ENCODE measurements at regions not wholly inside any gene's neighbourhood (a gene's known extent, or its start where the extent isn't known, plus 50 kb on each side); places are given as distances from the start of the nearest gene placed in this dataset.

DNA sequence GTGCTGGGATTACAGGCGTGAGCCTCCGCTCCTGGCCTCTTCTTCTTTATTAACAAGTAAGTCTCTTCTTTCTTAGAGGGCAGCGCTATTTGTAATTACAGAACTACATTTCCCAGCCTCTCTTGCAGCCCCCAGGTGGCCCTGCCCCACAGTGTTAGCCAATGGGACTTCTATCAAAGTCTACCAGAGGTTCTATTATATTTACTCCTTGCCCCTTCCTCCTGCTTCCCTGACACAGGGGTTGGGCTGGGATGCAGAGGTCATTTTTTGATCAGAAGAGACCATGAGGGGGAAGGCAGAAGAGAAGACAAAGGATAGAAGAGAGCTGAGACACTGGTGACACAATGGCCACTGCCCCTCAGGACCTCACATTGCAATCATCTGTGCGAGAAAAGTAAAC is 224.2 kb downstream of the SYK start:
- no peak for DNase-seq

- no peak for DNase-seq
These were observed 224.6 kb downstream of the SYK start for GRCh38 chr9:91026266-91026665.

DNA sequence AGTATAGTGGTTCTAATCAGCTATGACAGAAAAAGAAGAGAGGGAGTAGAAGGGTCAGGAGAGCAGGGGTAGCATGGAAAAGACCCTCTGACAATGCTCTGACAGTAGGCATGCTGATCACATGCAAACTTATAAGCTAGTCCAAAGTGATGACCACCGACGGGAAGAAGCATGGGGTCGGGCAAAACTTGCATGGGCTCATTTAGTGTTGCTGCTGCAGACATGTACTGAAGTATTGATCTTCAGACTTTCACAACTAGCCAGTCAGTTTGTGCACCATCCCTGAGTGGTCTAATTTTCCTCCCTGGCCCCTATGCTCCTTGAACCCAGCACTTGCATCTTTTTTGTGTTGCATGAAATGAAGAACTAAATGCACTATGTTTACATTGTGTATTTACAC is 225.4 kb downstream of the SYK start:
- DNase-seq, result no peak

DNA sequence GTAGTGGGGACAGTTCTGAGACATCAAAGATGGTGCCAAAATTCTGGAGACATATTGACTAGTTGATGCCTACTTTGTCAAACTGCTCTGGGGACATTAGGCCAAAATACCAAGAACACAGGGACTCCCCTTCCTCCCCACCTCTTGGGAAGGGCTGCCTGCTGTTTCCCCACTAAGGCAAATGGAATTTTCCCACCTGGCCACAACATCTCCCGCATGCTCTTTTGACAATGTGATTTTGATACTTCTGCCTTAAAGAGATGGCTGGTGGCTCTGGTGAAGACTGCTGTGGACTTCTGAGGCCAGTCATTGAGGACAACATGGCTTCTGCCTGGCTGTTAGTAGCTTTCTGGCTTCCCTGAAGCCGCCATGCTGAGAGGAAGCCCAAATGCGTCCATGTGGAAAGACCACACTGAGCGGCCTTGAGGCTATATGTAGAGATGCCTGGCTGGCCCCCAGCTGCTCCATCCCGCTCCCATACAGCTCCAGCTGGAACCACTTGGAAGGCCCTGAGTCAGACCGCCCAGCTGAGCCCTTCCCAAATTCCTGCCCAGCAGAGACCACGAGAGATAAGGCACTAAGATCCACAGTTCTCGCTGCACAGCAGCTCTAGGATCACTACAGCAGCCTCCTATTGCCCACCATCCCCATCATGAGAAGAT is 226.7 kb downstream of the SYK start:
- DNase-seq, result no peak

- DNase-seq, result no peak
These were observed 228.2 kb downstream of the SYK start for GRCh38 chr9:91029650-91030361.

DNA sequence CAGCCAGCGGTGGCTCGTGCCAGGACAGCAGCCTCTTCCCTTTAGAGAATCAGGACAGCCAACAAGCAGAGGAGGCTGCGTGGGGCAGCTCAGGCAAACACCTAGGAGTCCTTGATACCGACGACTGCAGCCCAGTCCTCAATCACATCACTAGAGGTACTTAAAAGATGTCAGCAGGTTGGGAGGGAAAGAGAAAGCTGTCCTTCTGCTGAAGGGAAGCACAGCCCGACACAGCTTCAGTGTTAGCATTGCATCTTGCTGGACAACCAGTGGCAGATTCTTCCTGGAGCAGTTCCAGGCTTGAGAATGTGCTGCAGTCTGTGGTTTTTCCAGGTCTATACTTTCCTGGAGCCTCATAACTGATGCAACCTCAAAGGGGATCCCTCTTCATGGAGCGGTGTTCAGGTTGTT is 230.5 kb downstream of the SYK start:
- DNase-seq, result no peak

DNA sequence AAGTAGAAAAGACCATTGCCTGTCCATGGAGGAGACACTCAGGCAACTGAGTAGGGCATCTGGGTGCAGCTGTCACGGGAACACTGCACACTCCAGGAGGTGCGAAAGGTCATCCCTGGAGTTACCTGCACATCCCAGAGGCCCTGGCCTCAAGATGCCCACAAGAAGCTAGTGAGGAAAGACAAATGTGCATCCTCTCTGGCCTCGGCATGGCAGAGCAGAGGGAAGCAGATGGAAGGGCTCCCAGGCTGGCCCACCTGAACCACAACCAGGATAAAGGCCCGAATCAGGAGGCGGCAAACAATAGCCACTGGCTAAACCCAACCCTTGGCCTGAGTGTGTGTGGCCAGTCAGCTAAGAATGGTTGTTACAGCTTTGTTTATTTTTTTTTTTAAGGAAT is 231.7 kb downstream of the SYK start:
- no peak for DNase-seq

DNA sequence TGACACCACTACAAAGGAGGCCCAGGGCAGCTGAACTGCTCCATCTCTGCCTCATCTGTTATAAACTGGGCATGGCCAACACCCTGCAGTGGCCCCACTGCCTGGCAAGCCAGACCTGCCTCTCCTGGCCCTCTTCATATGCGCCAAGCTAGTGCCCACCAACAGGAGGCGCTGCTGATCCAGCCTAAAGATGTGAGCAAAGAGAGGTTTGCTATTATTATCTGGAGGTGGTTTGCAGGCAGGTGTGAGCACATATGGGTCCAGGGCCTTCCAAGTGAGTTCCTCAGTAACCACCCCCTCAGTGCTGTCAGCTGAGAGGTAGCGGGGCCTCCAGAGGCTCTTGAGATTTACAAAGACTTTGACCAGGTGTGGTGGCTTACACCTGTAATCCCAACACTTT is 232.2 kb downstream of the SYK start:
- DNase-seq, result no peak

DNA sequence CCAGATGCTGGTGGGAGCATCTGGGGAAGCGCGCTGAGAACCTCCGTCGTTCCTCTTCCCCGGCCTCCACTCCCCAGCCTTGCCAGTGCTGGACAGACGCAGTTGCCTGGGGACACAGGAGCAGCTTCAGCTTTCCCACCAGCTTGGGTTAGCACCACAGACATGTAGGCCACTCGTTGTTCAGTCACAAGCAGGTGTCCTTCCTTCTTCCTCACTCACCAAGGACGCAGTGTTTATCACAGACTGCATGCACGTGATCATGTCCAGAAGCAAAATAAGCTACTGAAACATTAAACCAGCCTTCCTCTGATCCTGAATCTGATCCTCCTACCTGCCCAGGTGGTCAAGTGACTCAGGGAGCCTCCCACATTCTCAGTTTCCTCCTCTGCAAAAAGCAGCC is 232.9 kb downstream of the SYK start:
- no peak for DNase-seq

DNA sequence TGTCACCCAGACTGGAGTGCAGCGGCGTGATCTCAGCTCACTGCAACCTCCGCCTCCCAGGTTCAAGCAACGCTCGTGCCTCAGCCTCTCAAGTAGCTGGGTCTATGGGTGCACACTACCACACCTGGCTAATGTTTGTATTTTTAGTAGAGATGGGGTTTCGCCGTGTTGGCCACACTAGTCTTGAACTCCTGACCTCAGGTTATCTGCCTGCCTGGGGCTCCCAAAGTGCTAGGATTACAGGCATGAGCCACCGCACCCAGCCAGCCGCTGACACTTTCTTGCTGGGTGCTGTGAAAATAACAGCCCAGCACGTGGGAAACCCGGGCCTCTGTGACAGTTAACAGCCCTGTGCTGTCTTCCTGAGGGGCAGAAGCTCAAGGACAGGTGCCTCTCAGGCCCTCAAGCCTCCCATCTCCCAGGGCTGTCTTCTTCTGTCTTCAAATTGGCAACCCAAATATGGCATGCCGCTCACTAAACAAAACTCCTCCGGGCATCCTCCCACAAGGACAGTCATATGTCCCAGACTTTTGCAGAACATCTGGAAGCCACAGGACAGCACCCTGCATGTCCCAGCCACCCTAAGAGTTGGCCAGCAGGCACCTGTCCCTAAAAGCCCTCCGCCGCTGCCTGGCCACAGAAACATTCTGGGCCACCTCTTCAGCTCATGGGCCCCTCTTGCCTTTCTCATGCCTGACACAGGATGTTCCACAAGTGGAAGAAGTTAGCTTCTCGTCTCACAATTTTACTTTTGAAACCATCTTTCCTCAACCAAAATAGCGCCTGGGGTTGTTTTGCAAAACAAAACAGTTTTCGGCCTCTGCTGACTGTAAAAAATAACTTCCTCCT is 233.6 kb downstream of the SYK start:
- no peak for DNase-seq

DNA sequence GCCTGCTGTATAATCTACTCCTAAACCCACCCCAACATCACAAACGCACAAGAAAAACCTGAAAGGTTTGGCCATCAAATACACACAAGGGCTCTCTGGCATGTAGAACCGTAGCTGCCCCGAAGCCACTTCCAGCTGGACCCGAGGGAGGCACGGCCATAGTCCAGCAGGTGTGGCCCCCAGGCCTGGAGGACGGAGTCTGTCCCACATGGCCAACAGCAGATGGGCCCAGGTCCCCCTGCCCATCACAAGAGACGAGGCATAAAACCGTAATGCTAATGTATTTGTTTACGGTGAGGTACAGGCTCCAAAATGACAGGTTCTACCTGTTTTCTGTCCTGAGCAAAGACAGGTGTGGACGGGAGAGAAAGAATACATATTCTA is 234.2 kb downstream of the SYK start:
- no peak for DNase-seq

DNA sequence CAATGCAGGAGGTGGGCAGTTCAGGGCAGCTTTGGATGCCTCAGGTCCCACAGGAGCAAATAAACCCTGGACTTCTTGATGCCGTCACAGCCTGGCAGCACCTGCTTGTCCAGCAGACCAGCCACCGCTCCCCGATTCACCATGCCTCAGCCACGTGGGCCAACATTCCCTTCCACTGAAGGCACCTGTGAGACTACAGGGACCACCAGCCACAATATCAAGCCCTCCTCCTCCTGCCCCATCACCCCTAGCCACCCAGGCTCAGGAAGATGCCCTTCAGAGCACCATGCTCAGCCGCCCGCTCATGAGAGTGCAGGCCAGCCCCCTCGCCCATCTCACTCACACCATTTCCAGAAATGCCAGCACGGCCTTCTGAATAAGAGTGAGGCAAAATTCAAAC is 234.7 kb downstream of the SYK start:
- no peak for DNase-seq

GRCh38 chr9:91036826-91037510 is 235.3 kb downstream of the SYK start:
- peak; percentile 81 for DNase-seq

DNA sequence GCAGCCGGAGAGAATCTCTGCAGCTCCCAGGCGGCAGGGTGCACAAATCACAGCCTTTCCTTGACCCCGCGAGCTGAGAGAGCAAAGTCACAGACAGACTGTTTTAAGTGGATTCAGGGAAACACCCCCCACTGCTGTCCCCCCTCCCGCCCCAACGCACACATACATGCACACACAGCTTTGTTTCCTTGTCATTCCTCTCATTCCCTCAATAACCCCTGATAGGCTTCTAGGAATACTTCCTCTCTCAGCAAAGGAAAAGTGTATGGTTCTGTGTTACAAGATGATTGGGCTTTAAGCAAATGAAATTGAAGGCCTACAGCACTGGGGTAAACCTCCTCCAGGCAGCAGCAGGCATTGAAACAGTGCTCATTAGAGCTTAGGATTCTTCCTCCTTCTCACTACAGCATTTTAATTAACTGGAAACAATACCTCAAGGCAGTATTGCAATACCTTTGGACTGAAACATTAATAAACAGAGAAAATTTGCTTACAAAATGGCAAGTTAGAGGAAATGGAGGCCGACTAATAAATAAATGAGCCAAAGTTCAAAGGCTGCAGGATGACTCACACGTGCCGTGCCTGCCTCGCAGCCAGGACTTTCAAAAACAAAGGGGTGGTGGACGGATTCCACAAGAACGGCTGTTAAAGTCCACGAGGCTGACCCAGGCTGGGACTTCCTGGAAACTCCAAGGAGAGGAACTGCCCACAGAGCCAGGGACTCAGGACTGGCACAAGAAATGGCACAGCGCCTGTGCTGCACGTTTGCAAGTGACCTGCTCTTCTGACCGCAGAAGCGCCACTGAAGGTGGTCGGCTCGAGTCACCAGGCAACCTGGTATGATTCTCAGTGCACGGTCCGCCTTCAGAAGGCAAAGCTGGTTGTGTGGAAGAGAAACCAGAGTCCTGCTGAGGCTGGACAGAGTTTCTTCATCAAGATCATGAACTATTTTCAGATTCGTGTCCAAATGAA is 236.2 kb downstream of the SYK start:
- DNase-seq, result peak; percentile 15

DNA sequence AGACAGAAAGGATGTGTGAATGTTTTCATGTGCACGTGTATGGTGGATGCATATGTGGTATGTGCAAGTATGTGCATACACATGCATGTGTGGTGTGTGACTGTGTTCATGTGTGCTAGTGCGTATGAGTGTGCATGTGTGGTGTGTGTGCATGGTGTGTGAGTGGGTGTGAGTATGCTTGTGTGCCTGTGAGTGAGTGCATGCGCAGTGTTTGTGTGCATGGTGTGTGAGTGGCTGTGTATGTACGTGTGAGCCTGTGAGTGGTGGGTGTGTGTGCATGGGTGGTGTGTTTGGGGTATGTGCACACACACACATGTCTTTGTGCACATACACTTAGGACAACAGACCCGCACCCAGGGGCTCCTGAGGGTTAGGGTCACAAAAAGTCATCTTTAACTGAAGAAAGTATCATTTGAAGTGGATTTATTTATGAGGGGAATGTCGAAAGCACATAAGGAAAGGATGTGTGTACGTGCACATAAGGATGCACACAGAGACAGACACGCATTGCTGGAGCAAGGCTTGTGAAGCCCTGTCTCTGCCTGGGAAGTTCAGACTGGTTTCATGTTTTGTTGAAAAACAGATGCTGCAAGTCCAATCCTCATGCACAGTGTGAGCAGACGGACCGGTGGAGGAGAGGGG is 237.0 kb downstream of the SYK start:
- no peak for DNase-seq

DNA sequence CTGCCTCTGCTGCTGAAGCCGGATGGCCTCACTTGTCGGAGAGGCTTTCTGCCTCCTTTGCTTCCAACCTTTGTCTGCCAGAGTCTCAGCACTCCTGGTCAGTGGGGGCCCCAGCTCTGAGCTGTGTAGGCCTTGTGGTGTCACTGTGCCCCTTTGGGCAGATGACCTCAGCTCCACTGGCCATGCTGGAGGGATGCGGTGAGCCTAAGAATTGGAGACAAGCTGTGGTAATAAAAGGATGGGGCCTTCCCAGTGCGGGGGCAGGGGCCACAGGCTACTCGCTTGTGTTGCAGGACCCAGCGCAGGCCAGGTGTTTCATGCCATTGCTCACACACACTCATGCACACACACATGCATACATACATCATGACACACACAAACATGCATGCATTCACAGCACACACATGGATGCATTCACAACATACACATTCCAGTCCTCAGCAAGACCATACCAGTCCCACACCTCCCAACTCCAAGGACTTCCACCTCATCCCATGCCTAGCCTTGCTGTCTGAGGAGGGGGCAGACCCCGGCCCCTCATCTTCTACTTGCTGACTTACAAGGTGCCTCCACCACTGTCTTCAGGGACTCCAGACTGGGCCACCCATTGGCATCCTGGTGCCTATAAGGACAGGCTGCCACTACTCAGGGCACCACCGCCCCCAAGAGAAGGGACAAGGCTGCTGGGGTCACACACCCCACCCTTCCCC is 237.7 kb downstream of the SYK start:
- no peak for DNase-seq

DNA sequence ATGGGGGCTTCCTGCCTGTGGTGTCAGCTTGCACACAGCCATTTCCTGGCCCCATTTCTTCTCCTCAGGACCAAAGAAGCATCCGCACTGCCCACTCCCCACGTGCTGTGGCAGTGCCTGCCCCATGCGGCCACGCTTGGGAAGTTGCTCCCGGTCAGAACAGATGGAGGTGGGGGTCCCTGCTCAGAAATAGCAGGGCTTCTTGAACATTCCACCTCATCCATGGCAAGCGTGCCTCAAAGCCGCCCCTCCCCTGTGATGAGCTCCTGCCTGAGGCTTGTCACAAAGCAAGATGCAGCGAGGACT is 238.2 kb downstream of the SYK start:
- no peak for DNase-seq

- DNase-seq, result no peak
These were observed 239.0 kb downstream of the SYK start for GRCh38 chr9:91040371-91041215.

DNA sequence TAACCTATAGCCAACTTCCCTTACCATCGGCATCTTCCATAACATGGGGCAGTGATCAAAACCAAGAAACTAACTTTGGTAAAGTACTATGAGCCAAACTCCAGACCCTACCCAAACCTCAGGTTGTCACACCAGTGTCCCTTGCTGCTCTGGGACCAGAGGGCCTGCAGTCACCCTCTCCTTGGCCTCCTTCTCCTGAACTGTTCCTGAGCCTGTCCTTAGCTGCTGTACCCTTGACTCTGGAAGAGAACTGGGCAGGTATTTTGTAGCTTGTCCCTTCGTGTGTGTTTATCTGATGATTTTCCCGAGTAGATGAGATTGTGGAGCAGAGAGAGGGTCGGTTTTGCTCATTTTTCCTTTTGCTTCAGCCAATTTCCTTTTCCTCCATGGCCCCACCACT is 240.4 kb downstream of the SYK start:
- DNase-seq, result no peak

DNA sequence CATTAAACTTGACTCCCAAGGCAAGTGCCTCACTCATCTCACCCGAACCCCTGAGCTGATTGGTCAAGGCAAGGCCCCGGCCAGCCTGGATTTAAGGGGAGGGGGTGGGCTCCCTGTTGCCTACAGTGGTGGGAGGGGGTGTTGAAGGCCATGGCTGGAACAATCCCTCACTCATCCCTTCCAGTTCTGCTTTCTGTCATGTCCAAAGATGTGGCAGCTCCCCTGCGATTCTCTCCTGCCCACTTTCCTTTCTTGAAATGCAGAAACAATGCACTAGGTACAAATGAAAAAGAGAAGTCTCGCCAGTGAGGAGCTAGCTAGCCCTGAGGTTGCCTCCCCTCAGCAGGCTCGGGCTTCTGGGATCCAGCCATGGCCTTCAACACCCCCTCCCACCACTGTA is 240.9 kb downstream of the SYK start:
- DNase-seq, result no peak
